ENCODE measurements at regions not wholly inside any gene's neighbourhood (a gene's known extent, or its start where the extent isn't known, plus 50 kb on each side); places are given as distances from the start of the nearest gene placed in this dataset.
"Not testable (repeated sequence)": the region's sequence is repeated elsewhere in the genome, so short reads cannot be mapped to it uniquely, and the experiment has no call there.

DNA sequence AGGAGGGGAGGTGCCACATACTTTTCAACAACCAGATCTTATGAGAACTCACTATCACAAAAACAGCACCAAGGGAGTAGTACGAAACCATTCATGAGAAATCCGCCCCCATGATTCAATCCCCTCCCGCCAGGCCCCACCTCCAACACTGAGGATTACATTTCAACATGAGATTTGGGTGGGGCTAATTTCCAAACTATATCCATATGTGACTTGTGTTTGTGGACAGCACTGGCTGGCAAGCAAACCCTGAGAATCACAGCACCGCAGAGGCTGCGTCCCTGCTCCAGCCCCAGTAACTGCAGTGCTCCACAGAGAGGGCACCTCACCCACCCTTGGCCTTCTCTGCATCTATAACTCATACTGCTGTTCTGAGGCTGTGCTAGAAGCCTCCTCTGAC lies 211.2 kb upstream of the PODXL start:
- Histone ChIP-seq H3K9ac (ENCODE audit: low read length) (no peak overlapping the region), H3K27me3 (ENCODE audit: control insufficient read depth, insufficient read depth, low read length) (no peaks in the 10 kb centered on the region), H3K4me1 (ENCODE audit: control insufficient read depth, insufficient read depth, low read length) (no peaks in the 10 kb centered on the region), H3K9me3 (ENCODE audit: control insufficient read depth, insufficient read depth, low read depth, low read length) (no peaks in the 10 kb centered on the region), H3K27ac (ENCODE audit: low read depth, low read length) (no peak overlapping the region), H3K4me3 (ENCODE audit: low read depth, low read length) (no peak overlapping the region), H3K36me3 (ENCODE audit: control insufficient read depth, insufficient read depth, low read length) (no peaks in the 10 kb centered on the region)

- no peak overlapping the region for H3K4me3 ChIP-seq (ENCODE audit: low read depth, low read length)
- no peaks in the 10 kb centered on the region for H3K4me1 ChIP-seq (ENCODE audit: control insufficient read depth, insufficient read depth, low read length)
- H3K27ac ChIP-seq (ENCODE audit: low read depth, low read length): no peak overlapping the region
- no peaks in the 10 kb centered on the region for H3K36me3 ChIP-seq (ENCODE audit: control insufficient read depth, insufficient read depth, low read length)
- peaks cover 3% of the 10 kb centered on the region; the same call in 1 of the 2 replicates for H3K27me3 ChIP-seq (ENCODE audit: control insufficient read depth, insufficient read depth, low read length)
- no peaks in the 10 kb centered on the region for H3K9me3 ChIP-seq (ENCODE audit: control insufficient read depth, insufficient read depth, low read depth, low read length)
- no peak overlapping the region for H3K9ac ChIP-seq (ENCODE audit: low read length)
Observed at GRCh38 chr7:131765575-131765974, 209.1 kb upstream of the PODXL start.

DNA sequence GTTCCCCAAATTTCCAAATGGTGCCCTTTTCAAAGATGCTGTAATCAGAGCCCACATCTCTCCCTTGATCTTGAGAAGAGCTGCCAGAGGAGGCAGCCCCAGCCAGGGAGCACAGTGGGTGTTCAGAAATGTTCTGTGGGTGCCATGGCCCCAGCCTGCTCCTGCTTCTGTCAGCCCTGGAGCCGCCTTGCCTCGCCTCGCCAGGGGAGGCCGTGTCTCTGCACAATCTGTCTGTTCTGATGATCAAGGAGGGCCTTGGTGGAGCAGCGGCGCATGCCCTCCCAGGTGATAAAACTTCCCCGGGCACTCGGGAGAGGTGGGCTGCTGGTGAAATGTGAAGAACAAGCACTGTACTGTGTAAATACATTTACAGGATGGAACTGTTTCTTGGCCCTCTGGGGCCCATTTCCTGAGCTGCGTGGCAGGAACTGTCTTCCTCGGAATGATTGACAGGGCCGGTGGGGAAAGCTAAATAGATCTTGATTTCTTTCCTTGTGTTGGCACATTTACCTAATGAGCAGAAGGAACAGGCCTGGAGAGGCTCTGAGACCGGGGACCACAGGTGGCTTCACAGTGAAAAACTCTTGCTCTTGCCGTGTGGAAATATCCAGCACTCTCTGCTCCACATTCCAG lies 207.8 kb upstream of the PODXL start:
- no peaks in the 10 kb centered on the region for H3K36me3 ChIP-seq (ENCODE audit: control insufficient read depth, insufficient read depth, low read length)
- peaks cover 3% of the 10 kb centered on the region; the same call in 1 of the 2 replicates for H3K27me3 ChIP-seq (ENCODE audit: control insufficient read depth, insufficient read depth, low read length)
- no peaks in the 10 kb centered on the region for H3K9me3 ChIP-seq (ENCODE audit: control insufficient read depth, insufficient read depth, low read depth, low read length)
- H3K9ac ChIP-seq (ENCODE audit: low read length): no peak overlapping the region
- no peak overlapping the region for H3K4me3 ChIP-seq (ENCODE audit: low read depth, low read length)
- no peak overlapping the region for H3K27ac ChIP-seq (ENCODE audit: low read depth, low read length)
- no peaks in the 10 kb centered on the region for H3K4me1 ChIP-seq (ENCODE audit: control insufficient read depth, insufficient read depth, low read length)

DNA sequence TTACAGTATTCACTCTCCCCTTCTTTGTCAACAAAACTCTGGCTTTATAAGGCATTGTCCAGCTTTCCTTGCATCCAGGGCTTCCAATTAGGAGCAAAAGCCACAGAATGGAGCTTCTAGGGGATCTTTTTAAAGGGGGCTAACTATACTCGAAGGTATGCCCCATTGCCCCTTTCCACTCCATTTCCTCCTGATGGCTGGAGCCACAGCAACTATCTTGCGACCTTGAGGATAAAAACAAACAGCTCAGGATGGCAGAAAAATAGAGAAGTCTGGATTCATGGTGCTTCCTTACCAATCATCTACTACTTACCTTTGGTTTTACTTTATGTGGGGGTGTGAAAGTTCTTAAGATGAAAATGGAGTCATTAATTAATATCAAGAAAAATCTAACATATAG lies 206.3 kb upstream of the PODXL start:
- no peaks in the 10 kb centered on the region for H3K4me1 ChIP-seq (ENCODE audit: control insufficient read depth, insufficient read depth, low read length)
- H3K27ac ChIP-seq (ENCODE audit: low read depth, low read length): no peak overlapping the region
- H3K36me3 ChIP-seq (ENCODE audit: control insufficient read depth, insufficient read depth, low read length): no peaks in the 10 kb centered on the region
- H3K9ac ChIP-seq (ENCODE audit: low read length): no peak overlapping the region
- peaks cover 5% of the 10 kb centered on the region; the same call in 1 of the 2 replicates for H3K27me3 ChIP-seq (ENCODE audit: control insufficient read depth, insufficient read depth, low read length)
- H3K9me3 ChIP-seq (ENCODE audit: control insufficient read depth, insufficient read depth, low read depth, low read length): no peaks in the 10 kb centered on the region; the same call in 1 of the 2 replicates
- no peak overlapping the region for H3K4me3 ChIP-seq (ENCODE audit: low read depth, low read length)

DNA sequence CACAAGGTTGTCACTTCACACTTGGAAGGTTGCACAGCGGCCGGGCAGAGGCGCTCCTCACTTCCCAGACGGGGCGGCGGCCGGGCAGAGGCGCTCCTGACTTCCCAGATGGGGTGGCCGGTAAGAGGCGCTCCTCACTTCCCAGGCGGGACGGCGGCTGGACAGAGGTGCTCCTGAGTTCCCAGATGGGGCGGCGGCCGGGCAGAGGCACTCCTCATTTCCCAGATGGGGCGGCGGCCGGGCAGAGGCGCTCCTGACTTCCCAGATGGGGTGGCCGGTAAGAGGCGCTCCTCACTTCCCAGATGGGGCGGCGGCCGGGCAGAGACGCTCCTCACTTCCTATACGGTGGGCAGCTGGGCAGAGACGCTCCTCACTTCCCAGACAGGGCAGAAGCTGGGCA lies 199.4 kb upstream of the PODXL start:
- not testable (repeated sequence) for H3K4me1 ChIP-seq (ENCODE audit: control insufficient read depth, insufficient read depth, low read length); H3K4me3 ChIP-seq (ENCODE audit: low read depth, low read length); H3K36me3 ChIP-seq (ENCODE audit: control insufficient read depth, insufficient read depth, low read length); H3K9ac ChIP-seq (ENCODE audit: low read length); H3K27ac ChIP-seq (ENCODE audit: low read depth, low read length); H3K27me3 ChIP-seq (ENCODE audit: control insufficient read depth, insufficient read depth, low read length)
- peaks cover 13% of the 10 kb centered on the region for H3K9me3 ChIP-seq (ENCODE audit: control insufficient read depth, insufficient read depth, low read depth, low read length)

DNA sequence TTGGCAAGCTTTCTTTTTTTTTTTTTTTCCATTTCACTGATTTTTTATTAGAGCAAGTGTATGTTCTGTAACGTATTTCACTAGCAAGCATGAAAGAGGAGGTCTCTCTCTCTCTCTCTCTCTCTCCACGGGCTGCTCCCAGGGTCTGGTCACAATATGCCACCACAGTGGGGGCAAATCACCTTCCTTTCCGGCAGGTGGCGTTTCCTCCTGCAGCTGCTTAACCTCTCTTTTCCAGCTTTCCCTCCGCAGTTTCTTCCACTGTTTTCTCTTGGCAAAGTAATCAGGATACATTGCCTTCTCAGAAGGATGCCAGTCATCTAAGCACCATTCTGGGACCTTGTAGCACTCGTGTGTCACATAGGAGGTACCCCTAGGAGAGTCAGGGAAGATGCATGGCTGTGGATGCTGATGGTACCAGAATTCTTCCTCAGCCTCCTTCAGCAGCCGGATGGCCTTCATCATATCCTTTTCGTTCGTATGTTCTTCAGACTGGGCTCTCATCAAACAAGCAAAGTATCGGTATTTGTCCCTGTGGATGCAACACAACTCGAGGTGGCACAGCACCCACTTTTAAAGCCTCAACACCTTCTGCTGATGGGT lies 197.3 kb upstream of the PODXL start:
- Histone ChIP-seq H3K36me3 (ENCODE audit: control insufficient read depth, insufficient read depth, low read length) (no peaks in the 10 kb centered on the region), H3K27ac (ENCODE audit: low read depth, low read length) (no peak overlapping the region), H3K9me3 (ENCODE audit: control insufficient read depth, insufficient read depth, low read depth, low read length) (peaks cover 13% of the 10 kb centered on the region), H3K4me3 (ENCODE audit: low read depth, low read length) (no peak overlapping the region), H3K27me3 (ENCODE audit: control insufficient read depth, insufficient read depth, low read length) (0 out of 2 replicates have a peak, but pooled peaks cover under 1% of the 10 kb centered on the region), H3K4me1 (ENCODE audit: control insufficient read depth, insufficient read depth, low read length) (peaks cover under 1% of the 10 kb centered on the region; the same call in 1 of the 2 replicates), H3K9ac (ENCODE audit: low read length) (no peak overlapping the region)

DNA sequence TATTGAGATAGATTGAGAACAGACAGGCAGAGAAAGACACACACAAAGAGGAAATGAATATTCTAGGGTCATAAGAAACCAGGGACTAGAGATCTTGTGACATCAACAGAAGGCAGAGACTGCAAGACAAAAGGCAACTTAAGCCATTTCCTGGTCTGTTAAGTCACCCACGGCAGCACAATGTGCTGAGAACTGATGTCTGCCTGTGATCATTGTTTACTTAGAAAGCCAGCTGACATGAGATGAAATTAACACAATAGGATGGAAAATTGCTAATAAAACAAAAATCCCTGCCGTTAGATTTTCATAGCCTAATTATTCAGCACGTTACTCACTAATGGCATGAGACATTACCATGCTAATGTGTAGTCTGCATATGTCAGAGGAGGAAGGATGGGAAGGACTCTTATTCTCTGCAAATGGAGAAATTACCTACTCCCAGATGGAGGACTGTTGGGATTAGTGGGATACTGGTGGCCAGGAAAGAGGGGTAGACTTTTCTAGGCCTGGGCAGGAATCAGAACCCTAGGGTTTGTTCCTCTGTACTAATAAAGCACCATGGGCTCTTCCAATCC lies 191.3 kb upstream of the PODXL start:
- peak overlapping the region; percentile 27; the same call in 1 of the 2 replicates for H3K27ac ChIP-seq (ENCODE audit: low read depth, low read length)
- no peaks in the 10 kb centered on the region for H3K36me3 ChIP-seq (ENCODE audit: control insufficient read depth, insufficient read depth, low read length)
- no peaks in the 10 kb centered on the region; the same call in 1 of the 2 replicates for H3K27me3 ChIP-seq (ENCODE audit: control insufficient read depth, insufficient read depth, low read length)
- H3K4me3 ChIP-seq (ENCODE audit: low read depth, low read length): no peak overlapping the region
- H3K4me1 ChIP-seq (ENCODE audit: control insufficient read depth, insufficient read depth, low read length): peaks cover 25% of the 10 kb centered on the region
- peak overlapping the region; percentile 23 for H3K9ac ChIP-seq (ENCODE audit: low read length)
- H3K9me3 ChIP-seq (ENCODE audit: control insufficient read depth, insufficient read depth, low read depth, low read length): no peaks in the 10 kb centered on the region

DNA sequence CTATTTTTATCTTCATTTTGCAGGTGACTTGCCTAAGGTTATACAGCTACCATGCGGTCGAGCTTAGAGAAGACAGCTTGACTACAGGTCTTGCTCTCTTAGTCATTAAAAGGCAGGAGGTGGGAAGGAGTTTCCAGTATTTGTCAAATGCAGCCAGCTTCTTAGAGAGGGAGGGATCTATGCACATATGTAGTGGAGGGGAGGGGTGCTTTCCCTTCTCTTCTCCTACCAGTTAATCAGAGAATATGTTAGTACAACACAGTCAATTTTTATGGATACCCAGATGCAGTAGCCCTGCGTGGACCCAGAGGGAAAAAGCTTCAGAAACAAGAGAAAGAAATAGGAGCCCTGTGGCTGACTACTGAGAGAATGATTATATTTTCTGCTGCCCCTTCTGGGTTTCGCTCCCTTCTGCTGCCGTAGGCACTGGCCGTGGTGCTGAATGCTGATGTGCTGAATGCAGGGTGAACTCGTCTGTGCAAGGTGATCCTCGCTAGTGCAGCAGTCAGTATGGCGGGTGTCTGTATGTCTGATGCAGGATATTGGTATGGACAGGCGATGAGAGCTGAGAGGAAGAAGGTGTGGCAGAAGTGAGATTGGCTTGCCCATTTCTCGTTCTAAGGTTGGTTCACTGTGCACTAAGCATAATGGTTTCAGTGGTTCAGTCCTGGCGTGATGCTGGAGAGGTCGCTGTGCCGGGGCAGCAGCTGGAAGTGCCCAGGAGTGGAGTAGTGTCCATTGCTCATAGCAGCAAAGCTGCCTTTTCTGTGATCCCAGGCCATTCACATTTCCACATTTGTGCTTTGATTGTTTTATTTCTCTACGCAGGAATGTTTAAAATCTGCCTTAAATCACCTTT lies 189.2 kb upstream of the PODXL start:
- Histone ChIP-seq H3K36me3 (ENCODE audit: control insufficient read depth, insufficient read depth, low read length) (no peaks in the 10 kb centered on the region), H3K9ac (ENCODE audit: low read length) (no peak overlapping the region), H3K4me1 (ENCODE audit: control insufficient read depth, insufficient read depth, low read length) (peaks cover 25% of the 10 kb centered on the region), H3K27ac (ENCODE audit: low read depth, low read length) (no peak overlapping the region), H3K27me3 (ENCODE audit: control insufficient read depth, insufficient read depth, low read length) (peaks cover 4% of the 10 kb centered on the region; the same call in 1 of the 2 replicates), H3K9me3 (ENCODE audit: control insufficient read depth, insufficient read depth, low read depth, low read length) (no peaks in the 10 kb centered on the region), H3K4me3 (ENCODE audit: low read depth, low read length) (no peak overlapping the region)

DNA sequence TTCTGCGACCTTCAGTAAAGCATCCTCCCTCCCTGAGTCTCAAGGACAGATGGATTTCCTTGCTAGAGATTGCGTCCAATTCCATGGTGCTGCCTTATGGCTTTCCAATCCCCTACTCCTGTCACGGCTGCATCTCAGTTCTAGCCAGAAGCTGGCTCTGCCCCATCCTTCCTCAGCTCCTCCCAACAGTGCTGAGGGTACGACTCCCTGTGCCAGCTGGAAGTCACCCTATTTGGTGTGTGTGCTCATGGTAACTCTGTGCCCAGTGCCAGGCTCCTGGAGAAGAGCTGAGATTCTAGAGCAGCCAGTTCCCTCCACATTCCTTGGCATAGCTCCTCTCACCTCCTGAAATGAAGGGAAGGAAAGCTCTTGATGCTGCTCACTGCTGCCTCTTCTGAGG lies 185.0 kb upstream of the PODXL start:
- no peaks in the 10 kb centered on the region for H3K9me3 ChIP-seq (ENCODE audit: control insufficient read depth, insufficient read depth, low read depth, low read length)
- H3K4me1 ChIP-seq (ENCODE audit: control insufficient read depth, insufficient read depth, low read length): 0 out of 2 replicates have a peak, but pooled peaks cover 5% of the 10 kb centered on the region
- no peak overlapping the region for H3K9ac ChIP-seq (ENCODE audit: low read length)
- H3K36me3 ChIP-seq (ENCODE audit: control insufficient read depth, insufficient read depth, low read length): no peaks in the 10 kb centered on the region
- H3K27me3 ChIP-seq (ENCODE audit: control insufficient read depth, insufficient read depth, low read length): peaks cover 4% of the 10 kb centered on the region; the same call in 1 of the 2 replicates
- no peak overlapping the region for H3K4me3 ChIP-seq (ENCODE audit: low read depth, low read length)
- H3K27ac ChIP-seq (ENCODE audit: low read depth, low read length): no peak overlapping the region

DNA sequence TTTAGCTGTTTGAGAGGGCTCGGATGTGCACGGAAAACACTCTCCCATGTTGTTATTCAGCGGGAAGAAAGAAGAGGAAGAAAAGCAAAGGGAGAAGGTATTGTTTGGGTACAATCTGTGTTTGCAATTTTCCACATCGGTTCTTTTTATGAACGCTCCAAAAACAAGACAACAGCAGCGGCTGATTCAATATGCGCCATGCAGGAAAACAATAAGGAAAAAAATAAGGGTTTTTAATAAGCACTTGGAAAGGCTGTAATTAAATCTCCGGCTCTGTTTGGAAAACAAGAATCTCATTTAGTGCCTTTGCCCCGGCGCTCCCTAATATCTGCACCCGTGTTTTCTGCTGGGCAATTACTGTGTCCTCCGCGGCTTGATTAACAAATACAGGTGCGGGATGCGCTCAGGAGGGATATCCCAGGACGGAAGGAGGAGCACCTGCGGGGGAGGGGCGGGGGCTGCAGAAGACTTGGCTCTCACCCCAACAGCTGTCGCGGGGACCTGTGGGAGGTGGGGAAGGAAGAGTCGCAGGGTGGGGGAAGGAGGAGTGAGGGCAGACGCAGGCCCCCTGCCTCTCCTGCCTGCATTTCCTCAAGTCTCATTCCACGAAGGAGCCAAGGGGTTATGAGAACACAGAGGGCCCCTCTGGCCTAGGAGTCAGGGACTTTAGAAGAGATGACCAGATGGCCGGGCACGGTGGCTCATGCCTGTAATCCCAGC lies 181.5 kb upstream of the PODXL start:
- no peak overlapping the region for H3K9ac ChIP-seq (ENCODE audit: low read length)
- H3K36me3 ChIP-seq (ENCODE audit: control insufficient read depth, insufficient read depth, low read length): no peaks in the 10 kb centered on the region
- peaks cover 4% of the 10 kb centered on the region; the same call in 1 of the 2 replicates for H3K27me3 ChIP-seq (ENCODE audit: control insufficient read depth, insufficient read depth, low read length)
- no peaks in the 10 kb centered on the region for H3K9me3 ChIP-seq (ENCODE audit: control insufficient read depth, insufficient read depth, low read depth, low read length)
- no peak overlapping the region for H3K27ac ChIP-seq (ENCODE audit: low read depth, low read length)
- no peak overlapping the region for H3K4me3 ChIP-seq (ENCODE audit: low read depth, low read length)
- H3K4me1 ChIP-seq (ENCODE audit: control insufficient read depth, insufficient read depth, low read length): peaks cover 12% of the 10 kb centered on the region
